ENCODE measurements at regions not wholly inside any gene's neighbourhood (a gene's known extent, or its start where the extent isn't known, plus 50 kb on each side); places are given as distances from the start of the nearest gene placed in this dataset.

DNA sequence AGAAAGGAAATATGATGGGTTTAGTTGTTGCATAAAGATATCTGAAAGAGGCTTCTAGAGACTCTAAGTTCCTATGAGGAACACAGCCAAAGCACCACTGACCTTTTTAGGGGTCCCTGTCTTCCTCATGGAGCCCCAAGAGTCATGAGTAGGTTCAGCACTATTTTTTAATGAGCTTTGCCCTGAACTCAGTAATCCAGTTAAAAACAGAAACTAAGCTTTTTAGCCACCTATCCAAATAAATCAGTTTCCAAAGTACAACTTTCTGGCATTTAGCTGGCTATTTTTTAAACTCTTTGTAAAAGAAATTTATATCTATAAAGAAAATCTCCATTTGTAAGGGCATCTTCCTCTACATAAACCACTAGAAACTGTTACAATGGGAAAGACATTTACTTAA, 241.8 kb upstream of the UBASH3B start:
- TF ChIP-seq RARB (CRISPR knock-in tag; IDR thresholded peaks at IDR 0.05) (no peak), SNAI2 (CRISPR knock-in tag; IDR thresholded peaks at IDR 0.05) (no peak), TOX (CRISPR knock-in tag; IDR thresholded peaks at IDR 0.05; ENCODE audit: borderline replicate concordance) (no peak), ZNF8 (CRISPR knock-in tag; IDR thresholded peaks at IDR 0.05) (no peak), ZFP3 (CRISPR knock-in tag; IDR thresholded peaks at IDR 0.05) (no peak)
- TF ChIP-seq, protein P1, sequence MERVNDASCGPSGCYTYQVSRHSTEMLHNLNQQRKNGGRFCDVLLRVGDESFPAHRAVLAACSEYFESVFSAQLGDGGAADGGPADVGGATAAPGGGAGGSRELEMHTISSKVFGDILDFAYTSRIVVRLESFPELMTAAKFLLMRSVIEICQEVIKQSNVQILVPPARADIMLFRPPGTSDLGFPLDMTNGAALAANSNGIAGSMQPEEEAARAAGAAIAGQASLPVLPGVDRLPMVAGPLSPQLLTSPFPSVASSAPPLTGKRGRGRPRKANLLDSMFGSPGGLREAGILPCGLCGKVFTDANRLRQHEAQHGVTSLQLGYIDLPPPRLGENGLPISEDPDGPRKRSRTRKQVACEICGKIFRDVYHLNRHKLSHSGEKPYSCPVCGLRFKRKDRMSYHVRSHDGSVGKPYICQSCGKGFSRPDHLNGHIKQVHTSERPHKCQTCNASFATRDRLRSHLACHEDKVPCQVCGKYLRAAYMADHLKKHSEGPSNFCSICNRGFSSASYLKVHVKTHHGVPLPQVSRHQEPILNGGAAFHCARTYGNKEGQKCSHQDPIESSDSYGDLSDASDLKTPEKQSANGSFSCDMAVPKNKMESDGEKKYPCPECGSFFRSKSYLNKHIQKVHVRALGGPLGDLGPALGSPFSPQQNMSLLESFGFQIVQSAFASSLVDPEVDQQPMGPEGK (CRISPR knock-in tag; IDR thresholded peaks at IDR 0.05; ENCODE audit: borderline replicate concordance): no peak

Data from SK-N-SH treated with all-trans-retinoic acid at 6 μM for 48 hours (cell line).